ENCODE measurements at regions not wholly inside any gene's neighbourhood (a gene's known extent, or its start where the extent isn't known, plus 50 kb on each side); places are given as distances from the start of the nearest gene placed in this dataset.

DNA sequence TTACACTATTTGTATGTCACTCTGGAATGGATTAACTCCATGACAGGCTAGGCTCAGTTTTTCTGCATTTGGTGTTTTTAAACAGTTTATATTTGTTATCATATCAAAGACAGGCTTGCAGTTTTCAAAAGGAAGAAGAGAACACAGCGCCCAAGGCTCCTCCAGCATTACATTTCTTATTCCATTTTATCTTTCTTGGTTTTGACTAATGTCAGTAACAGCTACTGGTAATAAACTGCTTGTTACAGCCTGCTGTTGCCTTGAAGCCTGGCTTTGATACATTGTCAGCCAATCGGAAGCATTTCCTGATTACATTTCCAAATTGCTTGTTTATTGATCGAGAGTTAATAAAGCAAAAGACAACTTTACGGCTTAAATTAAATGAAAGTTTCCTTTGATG is 166.0 kb upstream of the MDFIC start:
- H3K27ac ChIP-seq = no peak overlapping the region
- H3K4me3 ChIP-seq = no peak overlapping the region

DNA sequence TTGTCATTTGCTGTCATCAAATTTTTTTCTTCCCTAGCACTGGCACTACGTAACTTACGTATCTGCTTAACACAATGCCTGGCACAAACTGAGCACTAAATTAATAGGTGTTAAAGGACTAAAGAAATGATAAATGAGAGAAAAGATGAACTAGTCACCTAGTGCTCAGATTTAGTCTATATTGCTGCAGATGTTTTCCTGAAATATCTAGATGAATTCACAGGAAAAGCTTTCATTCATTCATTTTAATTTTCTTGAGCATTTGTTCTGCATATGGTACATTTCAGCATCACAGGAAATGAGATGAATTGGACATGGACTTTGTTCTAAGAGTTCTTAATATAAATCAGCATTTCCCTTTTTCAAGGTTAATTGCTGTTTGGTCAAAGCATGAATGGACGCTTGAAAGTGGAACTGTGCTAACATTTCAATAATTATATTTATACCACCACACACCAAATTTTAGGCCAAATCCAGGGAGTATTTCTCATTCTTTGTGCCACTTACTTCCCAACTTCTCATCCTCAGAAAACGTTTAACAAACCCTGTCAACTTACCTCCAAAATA is 163.2 kb upstream of the MDFIC start:
- H3K27ac ChIP-seq = no peak overlapping the region
- H3K4me3 ChIP-seq = no peak overlapping the region

DNA sequence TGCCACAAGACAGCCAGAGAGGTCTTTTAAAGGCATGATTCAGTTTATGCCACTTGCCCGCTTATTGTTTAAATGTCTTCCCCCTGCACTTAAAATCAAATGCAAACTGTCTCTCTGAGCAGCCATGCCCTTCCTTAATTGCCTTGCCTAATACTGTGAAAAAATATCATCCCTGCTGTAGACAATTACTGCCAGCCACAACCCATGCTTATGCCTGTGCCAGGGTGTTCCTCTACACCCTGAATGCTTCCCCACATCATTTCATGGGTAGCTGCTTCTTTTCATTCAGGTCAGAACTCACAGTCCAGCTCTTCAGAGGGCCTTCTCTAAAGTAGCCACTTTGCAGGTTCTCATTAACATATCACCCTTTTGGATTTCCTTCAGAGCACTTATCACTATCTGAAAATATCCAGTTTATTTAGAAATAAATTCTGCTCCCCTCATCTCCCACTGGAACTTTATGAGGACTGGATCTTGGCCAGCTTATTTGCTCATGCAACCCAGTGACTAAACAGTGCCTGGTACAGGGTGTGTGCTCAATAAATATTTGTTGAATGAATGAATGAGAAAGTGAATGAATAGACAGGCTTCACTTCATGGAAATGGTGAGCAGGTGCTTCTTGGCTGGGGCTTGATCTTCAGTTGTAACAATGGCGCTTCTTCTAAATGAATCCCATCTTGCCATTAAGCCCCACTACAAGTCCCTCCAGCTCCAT is 162.4 kb upstream of the MDFIC start:
- Histone ChIP-seq H3K4me3 (no peak overlapping the region), H3K27ac (no peak overlapping the region)

DNA sequence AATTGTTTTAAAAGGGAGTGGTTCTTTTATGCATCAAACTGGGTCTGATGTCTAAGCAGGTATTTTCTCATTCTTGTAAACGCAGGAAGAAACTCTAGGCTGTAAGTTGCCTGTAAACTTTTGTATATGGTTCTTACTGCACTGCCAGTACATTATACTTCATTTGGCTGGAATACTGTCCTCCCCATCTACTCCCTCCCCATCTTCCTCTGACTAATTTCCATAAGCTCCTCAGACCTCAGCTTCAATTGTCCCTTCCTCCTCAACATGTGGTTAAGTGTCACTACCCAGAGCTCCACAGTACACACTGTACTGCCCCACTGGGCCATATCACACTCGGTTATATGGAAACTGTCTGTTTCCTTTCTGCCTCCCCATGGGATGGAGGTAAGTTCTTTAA is 161.4 kb upstream of the MDFIC start:
- Histone ChIP-seq H3K4me3 (no peak overlapping the region), H3K27ac (no peak overlapping the region)

DNA sequence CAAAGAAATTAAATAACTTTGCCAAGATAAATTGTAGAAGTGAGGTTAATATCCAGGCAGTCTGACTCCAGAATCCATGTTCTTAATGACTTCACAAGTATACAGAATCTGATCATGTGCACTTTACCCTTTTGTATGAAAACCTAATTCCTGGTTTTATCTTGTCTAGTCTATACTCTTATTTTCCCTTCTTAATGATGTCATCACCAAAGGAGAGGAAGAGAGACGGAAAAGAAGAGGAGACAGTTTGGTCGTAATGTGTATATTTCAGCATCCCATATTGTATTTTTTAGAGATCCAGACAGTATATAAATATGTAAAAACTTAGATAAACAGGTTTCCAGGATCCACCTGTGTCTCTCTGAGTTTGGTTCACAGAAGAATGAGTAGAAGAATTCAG is 159.9 kb upstream of the MDFIC start:
- no peak overlapping the region for H3K4me3 ChIP-seq
- no peak overlapping the region for H3K27ac ChIP-seq

DNA sequence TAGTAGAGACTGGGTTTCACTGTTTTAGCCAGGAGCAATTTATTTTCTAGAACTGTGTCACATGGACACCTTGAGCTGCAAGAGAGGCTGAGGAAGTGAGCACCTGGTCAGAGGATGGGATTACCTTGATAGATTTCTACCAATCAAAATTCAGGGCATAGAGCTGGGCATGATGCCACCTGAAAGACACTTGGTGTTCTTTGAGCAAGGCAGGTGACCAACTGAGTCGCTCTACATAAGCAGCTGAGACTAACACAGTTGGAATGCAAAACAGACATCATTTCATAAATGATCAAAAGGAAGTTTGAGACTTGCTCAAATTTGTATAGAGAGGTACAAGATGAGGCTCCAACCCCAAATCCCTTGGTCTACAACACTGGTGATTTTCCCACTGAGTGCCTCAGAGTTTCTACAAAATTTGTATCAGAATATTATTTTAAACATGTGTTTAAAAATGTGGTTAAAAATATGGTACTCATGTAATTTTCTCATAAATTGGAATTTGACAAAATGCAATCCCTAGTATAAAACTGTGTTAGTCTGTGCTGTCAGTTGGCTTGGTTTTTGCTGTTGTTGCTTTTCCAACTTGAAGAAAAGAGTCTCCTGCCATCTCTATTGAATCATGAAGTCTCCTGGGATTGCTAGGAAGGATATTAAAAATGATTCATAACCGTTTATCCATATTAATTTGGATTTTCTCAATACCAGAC is 156.4 kb upstream of the MDFIC start:
- no peak overlapping the region for H3K4me3 ChIP-seq

DNA sequence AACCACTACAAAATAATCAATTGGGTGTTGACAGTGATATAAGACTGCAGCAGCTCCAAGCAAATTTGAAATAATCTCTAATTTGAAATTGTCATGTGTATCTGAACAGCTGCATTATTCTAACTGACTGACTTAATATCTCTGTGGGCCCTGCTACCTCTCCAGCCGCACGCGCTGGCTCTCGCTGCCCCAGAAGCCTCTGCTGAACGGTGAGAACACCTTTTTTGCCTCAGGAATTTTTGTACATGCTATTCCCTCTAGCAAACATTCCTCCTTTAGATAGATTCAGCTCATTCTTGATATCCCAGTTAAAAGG is 155.9 kb upstream of the MDFIC start:
- Histone ChIP-seq H3K27ac (no peak overlapping the region), H3K4me3 (no peak overlapping the region)

More for the DNA sequence above, 156.4 kb upstream of the MDFIC start:
- H3K27ac ChIP-seq = no peak overlapping the region

DNA sequence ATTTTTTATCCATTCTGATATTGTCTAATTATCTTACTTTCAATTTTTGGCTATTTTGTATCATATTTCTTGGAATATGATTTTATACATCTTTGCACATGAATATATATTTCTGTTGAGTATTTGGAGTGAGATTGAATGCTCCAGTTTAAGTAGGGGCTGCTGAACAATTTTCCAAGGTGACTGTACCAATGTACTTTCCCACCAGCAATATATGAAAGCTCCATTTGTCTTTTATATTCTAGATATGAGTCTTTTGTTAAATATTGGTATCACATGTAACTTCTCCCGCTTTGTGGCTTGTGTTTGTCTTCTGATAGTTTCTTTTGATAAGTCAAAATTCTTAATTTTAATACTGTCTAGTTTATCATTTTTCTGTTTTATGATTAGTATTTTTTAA is 144.6 kb upstream of the MDFIC start:
- no peak overlapping the region for H3K4me3 ChIP-seq
- no peak overlapping the region for H3K27ac ChIP-seq

DNA sequence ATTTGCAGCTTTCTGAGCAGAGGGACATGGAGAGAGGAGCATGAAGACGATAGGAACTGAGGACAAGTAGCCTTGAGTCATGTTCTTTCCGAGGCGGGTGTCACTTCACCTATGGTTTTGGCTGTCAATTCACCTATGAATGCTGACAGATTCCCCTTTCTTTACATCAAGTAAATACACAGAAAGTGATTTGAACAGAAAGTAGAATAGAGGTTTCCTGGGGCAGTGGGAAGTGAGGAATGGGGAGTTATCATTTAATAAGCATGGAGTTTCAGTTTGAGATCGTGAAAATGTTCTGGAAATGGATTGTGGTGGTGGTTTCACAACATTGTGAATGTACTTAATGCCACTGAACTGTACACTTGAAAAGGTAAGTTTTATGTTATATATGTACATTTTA is 138.4 kb upstream of the MDFIC start:
- H3K27ac ChIP-seq = no peak overlapping the region
- no peak overlapping the region for H3K4me3 ChIP-seq

DNA sequence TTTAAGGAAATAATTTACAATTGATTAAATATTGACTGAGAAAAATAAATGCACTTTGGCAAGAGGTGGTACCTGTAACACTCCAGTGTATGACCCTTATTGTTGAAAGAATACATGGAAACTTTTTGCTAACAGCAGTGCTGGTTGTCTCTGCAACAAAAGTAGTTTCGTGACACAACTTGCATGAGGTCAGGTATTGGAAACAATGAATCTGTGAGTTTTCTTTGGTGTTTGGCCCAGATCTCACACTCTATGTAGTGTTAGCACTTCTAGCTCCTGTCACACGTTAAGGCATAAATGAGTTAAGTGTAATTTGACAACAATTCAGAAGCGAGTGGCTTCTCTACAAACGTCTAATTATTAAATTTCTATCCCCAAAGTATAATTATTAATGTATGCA is 137.7 kb upstream of the MDFIC start:
- Histone ChIP-seq H3K4me3 (no peak overlapping the region), H3K27ac (no peak overlapping the region)

DNA sequence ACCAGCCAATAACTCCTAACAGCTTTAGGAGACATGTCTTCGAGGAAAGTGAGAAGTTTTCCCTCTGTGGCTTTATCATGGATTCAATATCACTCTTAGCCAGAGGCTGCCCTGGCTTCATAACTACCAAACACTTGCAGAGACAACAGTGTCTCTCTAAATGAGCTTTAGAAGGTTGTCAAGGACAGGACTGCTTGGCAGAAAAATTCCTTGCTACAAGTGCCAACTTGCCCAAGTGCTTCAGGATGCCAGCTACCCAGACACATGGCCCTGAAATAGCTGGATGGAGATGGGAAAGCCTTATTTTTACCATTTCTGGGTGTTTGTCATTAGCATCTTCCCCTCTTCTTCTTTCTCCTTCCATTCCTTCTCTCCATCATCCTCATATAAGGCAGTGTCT is 137.1 kb upstream of the MDFIC start:
- H3K4me3 ChIP-seq = no peak overlapping the region
- no peak overlapping the region for H3K27ac ChIP-seq

DNA sequence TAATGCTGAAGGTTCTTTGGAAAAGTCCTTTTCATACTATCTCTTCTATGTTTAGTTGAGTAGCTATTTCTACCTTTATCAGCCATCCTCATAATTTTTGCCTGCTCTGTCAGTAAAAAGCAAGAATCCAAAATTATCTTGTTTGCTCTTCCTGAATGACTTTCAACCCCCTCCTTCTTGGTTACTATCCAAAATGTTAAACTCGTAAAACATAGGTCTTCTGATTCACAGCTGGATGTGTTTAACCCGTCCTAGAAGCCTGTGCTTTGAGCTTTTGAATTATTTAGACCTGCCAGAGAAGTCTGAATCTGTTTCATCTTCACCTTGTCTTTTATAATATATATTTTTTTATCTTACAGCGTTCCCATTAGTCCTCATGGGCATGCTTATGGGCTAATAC is 136.4 kb upstream of the MDFIC start:
- Histone ChIP-seq H3K4me3 (no peak overlapping the region), H3K27ac (no peak overlapping the region)

DNA sequence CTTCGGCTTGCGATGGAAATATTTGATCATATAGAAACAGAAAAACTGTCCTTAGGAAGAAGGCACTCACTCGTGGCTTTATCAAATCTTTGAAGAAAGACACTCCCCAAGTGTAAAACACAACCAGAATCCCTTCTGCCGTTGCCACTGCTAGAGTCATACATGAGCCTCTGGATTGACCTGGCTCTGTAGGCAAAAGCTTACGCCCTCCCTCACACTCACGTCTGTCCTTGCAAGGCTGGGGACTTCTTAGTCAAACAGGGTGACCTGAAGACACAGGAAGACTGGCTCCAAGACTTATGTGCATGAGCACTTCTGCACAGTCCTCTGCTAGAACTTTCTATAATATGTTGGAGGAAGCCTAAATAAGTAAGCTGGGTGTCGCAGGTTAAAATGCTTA is 135.4 kb upstream of the MDFIC start:
- Histone ChIP-seq H3K27ac (no peak overlapping the region), H3K4me3 (no peak overlapping the region)

DNA sequence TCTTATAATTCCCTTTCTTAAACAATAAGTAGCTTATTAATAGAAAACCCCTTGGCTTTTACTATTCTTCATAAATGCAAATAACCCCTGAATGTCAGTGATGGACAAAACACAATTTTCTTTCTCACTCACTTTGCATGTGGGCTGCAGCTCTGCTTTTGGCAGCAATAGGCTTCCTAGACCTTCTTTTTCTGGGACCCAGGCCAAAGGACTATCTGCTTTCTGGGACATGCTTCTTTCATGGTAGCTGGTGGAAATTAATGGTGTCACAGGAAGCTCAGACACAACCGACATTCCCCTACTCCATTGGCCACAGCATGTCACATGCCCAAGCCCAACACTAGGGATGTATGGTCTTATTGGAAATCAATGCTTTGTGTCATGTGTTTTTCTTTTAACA is 134.3 kb upstream of the MDFIC start:
- no peak overlapping the region for H3K27ac ChIP-seq
- H3K4me3 ChIP-seq = no peak overlapping the region

DNA sequence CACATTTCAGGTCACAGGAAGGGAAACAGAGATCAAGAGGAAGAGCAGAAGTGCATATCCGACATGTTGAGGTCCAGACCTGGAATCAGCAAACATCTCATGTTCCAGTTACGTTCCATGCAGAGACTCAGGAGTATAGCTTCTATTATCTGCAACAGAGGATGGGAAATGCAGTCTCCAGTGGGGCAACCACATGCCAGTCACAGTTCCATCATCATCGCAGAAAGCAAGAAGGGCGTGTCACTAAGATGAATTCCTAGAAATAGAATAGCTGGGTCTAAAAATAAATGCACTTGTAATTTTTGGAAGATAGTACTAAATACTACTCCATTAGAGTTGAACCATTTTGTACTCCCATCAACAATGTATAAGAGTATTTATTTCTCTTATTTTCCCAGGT is 133.2 kb upstream of the MDFIC start:
- no peak overlapping the region for H3K27ac ChIP-seq

DNA sequence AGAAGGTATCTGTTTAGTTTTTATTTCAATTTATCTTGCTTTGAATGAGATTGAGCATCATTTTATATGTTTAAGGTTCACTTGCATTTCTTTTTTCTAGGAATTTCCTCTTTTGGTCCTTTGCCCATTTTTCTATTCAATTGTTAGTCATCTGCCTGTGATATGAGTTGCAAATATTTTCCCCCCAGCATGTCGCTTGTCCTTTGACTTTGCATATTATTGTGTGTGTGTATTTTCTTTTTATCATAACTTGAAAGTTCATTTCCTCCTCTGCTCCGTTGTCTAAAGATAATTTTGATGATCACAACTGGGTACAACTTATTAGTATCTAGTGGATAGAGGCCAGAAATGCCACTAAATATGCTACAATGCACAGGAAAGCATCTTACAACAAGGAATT is 132.7 kb upstream of the MDFIC start:
- Histone ChIP-seq H3K27ac (no peak overlapping the region), H3K4me3 (no peak overlapping the region)

More for the DNA sequence above, 133.2 kb upstream of the MDFIC start:
- H3K4me3 ChIP-seq = no peak overlapping the region

DNA sequence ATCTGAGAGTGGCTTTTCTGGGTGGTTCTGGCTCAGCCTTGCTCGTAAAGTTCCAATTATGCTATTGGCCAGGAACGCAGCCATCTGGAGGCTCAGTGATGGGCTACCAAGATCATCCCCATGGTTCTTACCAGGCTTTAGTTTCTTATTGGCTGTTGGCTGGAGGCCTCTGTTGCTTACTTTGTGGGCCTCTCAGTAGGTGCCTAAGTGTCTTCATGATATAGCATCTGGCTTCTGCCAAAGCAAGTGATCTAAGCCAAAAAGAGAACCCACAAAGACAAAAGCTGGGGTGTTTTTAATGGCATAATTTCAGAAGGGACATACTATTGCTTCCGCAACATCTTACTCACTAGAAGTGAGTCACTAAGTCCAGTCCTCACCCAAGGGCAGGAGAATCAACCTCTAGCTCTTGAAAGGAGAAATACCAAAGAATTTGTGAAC is 132.0 kb upstream of the MDFIC start:
- no peak overlapping the region for H3K27ac ChIP-seq

DNA sequence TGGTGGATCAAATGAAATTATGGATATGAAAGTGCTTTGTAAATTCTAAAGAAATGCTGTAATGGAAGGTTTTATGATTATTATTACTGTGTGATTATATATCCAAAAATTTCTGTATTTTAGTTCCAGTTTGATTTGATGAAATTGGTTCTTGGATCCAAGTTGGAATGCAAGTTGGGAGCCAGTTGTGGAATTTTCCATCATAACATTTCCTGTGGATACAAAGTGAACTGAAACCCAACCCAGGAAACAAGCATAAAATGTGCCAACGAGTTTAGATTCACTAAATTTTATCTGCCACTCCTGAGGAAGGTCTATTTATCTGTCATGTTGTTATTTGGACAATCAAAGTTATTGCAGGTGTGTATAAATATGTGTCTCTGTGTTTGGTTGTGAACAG is 131.4 kb upstream of the MDFIC start:
- Histone ChIP-seq H3K27ac (no peak overlapping the region), H3K4me3 (no peak overlapping the region)

More for the DNA sequence above, 132.0 kb upstream of the MDFIC start:
- no peak overlapping the region for H3K4me3 ChIP-seq

DNA sequence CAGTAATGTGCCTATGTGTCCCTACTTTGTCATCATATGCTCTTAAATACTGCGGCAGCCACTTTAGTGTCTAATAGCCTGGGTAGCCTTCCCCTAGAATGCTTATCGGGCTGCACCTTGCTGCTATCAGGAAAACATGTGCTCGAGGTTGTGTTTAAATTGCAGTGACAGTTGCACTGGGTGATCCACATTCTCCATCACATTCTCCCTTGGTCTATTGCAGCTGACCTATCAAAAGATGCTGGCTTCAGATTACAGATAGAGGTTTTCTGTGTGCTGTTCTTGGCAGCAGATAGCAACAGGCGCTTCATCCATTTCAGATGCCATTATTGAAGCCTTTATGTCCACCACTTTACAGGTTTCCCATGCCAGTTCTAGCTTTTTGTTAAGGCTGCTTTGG is 130.1 kb upstream of the MDFIC start:
- Histone ChIP-seq H3K27ac (no peak overlapping the region), H3K4me3 (no peak overlapping the region)

DNA sequence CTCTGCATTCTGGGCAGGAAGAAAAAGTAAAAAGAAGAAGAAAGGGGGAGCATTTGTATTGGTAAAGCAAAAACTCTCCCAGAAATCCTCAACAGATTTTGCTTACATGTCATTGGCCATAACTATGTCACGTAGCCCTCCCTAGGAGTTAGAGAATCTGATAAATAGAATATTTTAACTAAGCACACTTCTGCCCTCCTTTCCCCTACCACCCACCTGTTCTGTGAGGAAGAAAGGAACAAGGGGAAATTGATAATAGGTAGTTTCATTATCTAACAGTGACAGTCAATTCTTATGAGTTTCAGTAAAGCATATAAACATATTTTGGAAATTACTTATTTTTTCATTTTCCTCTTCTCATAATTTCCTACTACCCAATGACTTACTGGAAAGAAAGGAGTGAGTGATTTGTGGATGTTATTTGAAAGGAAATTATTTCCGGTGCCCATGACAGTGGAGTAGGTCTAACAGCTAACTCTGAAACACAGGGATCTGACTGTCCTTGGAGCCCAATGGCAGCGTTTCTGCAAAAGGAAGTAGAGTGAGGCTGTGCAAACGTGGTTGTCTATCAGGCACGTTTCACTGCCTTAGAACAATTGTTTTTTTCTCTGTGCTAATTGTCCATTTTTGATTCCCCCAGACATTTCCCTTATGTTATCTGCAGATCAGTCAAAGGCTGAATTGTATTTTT is 128.6 kb upstream of the MDFIC start:
- no peak overlapping the region for H3K4me3 ChIP-seq
- H3K27ac ChIP-seq = no peak overlapping the region

DNA sequence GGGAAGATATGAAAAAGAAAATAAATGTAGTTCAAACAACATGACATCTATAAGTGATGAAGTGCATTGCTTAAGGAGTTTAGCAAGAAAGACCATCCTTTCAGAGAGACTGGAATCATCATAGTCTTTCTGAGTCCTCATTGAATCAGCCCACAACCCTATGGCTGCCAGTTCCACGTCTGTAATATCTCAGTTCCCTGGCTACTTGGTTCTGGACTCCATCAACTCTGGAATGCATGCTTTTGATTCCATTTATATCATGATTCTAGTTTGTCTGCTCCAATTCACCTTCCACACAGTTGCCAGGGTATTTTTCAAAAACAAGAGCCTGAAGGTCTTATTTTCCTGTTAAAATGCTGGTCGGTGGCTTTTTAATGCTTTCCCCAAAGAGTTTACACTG is 126.4 kb upstream of the MDFIC start:
- Histone ChIP-seq H3K4me3 (no peak overlapping the region), H3K27ac (no peak overlapping the region)

Data from skin epidermis (tissue), 12 donors.